Prostate gland (tissue), 2 donors: ENCODE measurements at regions not wholly inside any gene's neighbourhood (a gene's known extent, or its start where the extent isn't known, plus 50 kb on each side); places are given as distances from the start of the nearest gene placed in this dataset.

Experiments
- CTCF ChIP-seq, 4 experiments: fragments of 200-600 bp in 2 of 4; fragments of 450-650 bp in 2 of 4; sonication (generic) in 2 of 4; IDR thresholded peaks; 1 replicate in 3 of 4; 2 replicates in 1 of 4; pipeline ENCODE4 v1.5.1; 2016 to 2019; ENCODE audit warnings: antibody characterized with exemption in 4 of 4, mild to moderate bottlenecking in 2 of 4, moderate library complexity in 2 of 4
- POLR2A ChIP-seq: fragments of 450-650 bp; IDR thresholded peaks from one replicate; pipeline ENCODE4 v1.6.1; 2016; ENCODE audit warnings: antibody characterized with exemption, mild to moderate bottlenecking

DNA sequence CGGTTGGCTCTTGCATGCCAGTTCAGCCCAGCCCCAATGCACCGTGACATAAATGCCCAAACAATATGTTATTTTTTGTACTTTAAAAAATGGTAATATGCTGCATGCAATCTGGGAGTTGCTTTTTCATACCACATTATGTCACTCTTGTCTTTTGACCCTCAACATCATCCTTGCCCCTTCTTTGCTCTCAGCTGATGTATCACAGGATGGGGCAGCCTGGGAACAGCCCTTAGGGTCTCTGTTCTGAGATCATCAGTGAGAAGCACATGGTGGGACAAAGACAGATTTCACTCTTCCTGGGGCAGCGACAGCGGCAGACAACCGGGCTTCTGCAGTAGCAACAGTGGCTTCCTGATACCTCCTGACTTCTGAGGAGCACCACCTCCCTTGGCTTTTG is 79.5 kb downstream of the SETD4 start:
- TF ChIP-seq POLR2A = no peak
- no peak for TF ChIP-seq CTCF (IDR thresholded peaks at IDR 0.05)
